HG03280 (cell line): ENCODE measurements at regions not wholly inside any gene's neighbourhood (a gene's known extent, or its start where the extent isn't known, plus 50 kb on each side); places are given as distances from the start of the nearest gene placed in this dataset.
A peak's percentile ranks its signal among the peaks of the same experiment; 100 is the strongest.

Experiments
- ATAC-seq: cut with Tn5 transposase; IDR thresholded peaks from one replicate; pipeline ENCODE4 v1.9.1; 2021; ENCODE audit warnings: mild to moderate bottlenecking, moderate library complexity; ENCODE audit not compliant: unreplicated experiment

- ATAC-seq: no peak
Observed at GRCh38 chr4:185862340-185862739, 50.3 kb upstream of the SORBS2 start.

- no peak for ATAC-seq
Observed at GRCh38 chr4:185863946-185864345, 52.0 kb upstream of the SORBS2 start.

GRCh38 chr4:185865901-185866328 is 53.9 kb upstream of the SORBS2 start:
- ATAC-seq: no peak

DNA sequence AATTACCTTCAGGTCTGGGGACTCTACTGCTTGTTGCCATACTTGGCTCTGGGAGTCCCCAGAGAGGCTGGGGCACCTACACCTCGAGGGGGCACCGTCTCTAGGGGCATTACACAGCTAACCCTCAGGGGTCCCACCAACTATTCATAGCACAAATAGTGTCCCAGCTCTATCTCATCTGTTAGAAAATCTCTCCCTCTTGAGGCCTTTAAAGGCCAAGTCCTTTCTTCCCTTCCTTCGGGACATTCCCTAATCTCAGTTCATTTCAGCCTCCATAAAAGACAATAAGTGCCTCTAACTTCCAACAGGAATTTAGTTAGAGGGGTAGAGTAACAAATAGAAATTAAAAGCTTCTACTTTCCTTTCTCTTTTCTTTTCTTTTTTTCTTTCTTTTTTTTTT is 55.8 kb upstream of the SORBS2 start:
- no peak for ATAC-seq

DNA sequence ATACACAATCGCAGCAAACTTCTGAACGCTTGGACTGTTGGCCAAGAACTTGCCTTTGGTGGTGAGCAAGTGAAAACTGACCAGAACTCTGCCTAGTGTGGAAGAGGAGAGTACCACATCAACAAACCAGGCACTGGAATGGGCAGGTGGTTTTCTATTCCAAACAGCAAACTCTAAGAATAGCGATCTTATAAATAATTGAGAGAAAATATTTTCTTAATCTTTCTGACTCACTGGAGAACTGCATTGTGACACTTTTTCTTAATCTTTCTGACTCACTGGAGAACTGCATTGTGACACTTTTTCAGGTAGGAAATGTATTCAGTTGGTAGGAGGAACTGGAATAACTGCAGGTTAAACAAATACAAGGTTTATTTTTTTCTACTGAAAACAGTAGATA is 57.0 kb upstream of the SORBS2 start:
- ATAC-seq: no peak

DNA sequence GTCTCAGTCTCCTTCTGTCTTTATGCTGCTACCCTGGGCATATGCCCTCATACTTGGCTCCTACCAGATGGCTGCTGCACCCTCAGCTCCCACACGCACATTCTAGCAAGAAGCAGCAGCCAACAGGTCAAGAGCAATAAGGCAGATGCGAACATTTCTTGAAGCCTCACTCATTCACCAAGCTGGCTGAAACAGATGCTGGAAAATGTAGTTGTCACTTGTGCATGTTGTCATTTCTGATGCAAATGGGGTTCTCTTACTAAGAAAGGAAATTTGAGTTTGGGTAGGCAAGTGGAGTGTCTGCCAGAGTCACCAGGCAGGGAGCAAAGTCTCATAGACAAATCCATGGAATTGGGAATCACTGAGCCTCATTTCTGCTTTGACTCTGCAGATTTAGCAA is 57.4 kb upstream of the SORBS2 start:
- ATAC-seq: no peak

- no peak for ATAC-seq
Observed at GRCh38 chr4:185870366-185870765, 58.4 kb upstream of the SORBS2 start.

DNA sequence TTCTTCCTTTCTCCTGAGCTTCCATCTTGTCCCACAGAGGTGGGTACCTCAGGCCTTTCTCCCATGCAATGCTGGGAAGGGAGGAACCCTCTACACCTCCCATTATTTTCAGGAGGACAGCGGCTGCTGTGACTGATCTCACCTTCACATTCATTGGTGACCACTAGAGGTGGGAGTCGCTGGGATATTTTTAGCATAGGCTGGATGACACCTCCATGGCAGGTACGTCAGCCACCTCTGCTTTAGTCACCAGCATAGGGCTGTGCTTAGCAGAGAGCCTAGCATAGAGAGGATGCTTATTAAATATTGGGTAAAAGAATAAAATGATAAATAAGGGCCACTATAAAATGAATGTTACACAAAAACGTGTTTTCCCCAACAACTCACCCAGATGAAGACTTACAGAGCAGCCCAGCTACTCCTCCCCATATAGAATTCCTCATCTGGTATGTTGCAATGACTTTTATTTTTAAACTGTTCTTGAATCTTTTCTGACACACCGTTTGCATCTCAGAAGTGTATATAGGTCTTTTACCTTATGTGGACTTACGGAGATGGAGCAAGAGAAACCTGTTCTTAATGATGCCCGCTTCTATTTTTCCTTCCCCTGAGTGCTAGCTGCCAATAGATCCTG is 60.9 kb upstream of the SORBS2 start:
- ATAC-seq: no peak

GRCh38 chr4:185874516-185875230 is 62.7 kb upstream of the SORBS2 start:
- ATAC-seq: no peak

DNA sequence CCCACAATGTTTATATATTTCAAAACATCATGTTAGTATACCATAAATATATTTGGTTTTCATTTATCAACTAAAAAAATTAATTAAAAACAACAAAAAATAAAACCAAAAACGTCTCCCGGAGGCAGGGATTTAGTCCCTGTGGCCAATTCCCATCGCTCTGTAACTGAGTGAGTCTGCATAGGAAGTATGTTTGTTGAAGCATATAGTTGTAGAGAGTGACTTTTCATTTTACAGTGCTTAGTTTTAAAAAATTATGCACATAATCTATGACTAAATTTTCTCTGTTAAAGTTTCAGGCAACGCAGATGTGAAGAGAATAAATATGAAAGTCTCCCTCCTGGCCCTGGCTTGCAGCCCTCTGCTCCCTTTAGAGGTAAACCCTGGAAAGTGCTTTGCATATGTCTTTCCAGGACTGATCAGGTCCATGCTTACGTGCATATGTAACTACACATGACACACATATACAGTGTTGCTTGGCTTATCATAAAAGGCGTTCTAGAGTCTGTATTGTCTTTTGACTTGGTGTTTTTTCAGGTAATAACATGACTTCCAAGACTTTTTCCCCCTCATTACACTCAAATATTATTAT is 63.4 kb upstream of the SORBS2 start:
- no peak for ATAC-seq

GRCh38 chr4:185878633-185879032 is 66.6 kb upstream of the SORBS2 start:
- no peak for ATAC-seq

DNA sequence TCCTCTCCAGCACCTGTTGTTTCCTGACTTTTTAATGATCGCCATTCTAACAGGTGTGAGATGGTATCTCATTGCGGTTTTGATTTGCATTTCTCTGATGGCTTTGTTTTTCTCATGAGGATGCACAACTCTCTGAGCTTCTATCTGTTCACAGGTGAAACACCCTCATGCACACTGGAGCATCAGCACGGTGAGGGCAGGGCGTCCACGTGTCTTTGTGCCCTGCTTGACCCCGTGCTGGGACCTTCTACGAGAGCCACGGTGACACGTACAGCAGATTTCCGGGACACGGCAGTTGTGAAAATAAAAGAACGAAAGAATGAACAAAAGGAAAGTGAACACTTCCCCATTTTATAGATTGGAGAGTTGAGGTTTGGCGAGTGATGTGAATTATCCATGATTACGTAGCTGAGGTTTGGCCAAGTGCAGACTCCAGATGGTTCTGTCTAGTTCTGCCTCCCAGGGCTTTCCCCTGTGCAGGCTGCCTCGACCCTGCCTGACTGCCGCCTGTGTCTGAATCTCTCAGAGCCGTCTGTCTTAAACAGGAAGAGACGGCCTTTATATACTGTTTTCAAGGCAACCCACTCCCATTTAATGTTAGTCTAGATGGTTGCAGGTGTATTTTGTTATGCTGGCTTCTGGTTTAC is 67.8 kb upstream of the SORBS2 start:
- peak; percentile 88 for ATAC-seq

- no peak for ATAC-seq
Observed at GRCh38 chr4:185880571-185880970, 68.6 kb upstream of the SORBS2 start.

DNA sequence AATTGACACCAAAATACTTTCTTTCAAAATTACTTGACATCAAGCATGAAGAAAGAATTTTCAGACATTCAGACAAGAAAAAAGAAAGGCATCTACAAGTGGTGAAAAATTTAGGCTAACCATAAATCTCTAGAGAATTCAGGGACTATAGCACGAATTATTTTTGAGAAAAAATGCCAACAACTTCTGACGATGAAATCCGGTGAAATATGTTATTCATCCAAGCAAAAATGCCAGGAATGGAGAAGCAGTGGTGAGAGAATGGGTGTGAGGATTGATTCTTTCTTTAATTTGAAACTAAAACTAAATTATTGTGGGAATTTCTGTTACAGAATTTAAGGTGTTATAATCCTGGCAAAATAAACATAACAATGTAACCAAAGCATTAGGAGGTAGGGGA is 69.4 kb upstream of the SORBS2 start:
- ATAC-seq: no peak

- ATAC-seq: no peak
Observed at GRCh38 chr4:185883591-185883990, 71.6 kb upstream of the SORBS2 start.

GRCh38 chr4:185885075-185885474 is 73.1 kb upstream of the SORBS2 start:
- ATAC-seq: no peak

DNA sequence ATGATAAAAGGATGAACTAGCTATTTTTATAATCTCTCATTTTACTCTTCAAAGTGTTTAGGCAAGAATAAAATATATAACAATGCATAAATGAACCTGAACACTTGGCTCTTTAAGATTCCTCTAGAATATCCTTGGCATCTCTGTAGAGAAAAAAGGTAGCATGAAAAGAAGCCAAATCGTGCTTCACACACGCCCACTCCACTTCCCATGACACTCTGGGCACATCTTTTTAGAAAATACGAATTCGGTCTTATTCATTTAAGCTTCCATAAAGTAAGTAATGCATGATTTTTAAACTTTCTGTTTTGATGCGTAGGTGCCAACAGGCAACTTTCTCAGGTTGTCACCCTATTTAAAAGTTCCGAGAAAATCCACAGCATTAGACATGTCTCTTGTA is 73.6 kb upstream of the SORBS2 start:
- ATAC-seq: no peak

DNA sequence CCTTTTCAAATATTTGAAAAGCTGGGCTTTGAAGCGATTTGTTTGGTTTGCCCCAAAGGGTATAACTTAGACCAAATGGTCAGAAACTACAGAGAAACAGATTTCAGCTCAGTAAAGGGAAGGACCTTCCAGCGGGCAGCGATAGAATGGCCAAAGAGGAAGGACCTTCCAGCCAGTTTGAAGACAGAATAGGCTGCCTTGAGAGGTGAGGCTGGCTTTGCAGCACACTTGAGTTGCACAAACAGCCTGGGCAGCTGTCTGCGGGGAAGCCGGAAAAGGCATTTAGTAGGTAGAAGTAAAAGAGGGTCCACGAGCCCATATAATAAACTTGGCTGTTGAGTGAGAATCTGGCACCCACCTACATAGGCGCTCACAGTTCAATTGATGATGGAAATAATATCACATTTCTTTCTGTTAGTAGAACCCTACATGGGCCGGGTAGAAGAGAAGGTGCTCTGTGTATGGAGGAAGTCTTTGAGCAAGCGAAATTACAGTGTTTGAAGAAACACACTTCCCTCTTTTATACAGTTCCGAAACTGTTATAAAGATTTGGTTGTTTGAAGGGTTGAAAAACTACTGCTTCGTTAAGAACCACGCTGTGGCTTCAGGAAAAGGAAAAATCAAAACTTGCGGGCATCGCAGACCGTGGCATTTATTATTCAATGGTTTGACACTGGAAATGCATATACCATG is 75.0 kb upstream of the SORBS2 start:
- ATAC-seq: no peak

DNA sequence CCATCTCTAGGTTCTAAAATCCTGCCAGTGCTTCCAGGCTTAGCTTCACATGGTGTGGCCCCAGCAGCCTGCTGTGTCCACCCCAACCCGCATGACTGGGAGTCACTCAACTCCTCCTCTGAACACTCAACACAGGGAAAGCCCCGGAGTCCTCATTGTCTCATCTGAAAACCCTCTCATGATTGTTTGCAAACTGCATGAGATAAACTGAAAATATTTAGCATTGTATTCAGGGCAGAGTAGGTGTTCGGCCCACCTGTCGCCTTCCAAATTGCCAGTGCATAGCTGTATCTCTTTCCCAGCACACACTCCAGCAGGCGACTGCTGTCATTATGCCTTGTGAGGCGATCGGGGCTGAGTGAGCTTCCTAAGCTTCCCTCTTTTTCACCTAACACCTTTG is 76.7 kb upstream of the SORBS2 start:
- ATAC-seq: no peak

GRCh38 chr4:185889585-185889984 is 77.6 kb upstream of the SORBS2 start:
- no peak for ATAC-seq

DNA sequence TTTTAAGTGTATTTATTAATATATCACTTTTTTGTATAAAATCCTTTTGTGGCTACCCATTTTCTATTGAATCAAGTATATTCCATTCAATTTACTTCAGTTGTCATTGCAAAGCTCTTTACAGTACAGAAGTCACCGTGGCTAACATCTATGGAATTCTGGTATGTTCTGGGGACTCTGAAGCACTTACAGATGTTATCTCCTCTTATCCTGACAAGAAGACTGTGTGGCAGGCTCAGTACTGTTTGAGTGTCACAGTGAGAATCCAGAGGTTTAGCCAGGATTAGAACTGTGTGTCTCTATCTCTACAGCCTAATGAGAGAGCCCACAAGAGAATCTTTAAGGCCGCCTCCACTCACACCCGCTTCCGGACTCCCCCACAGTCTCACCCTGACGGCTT is 78.2 kb upstream of the SORBS2 start:
- ATAC-seq: no peak
